HG02885 (cell line): ENCODE measurements at regions not wholly inside any gene's neighbourhood (a gene's known extent, or its start where the extent isn't known, plus 50 kb on each side); places are given as distances from the start of the nearest gene placed in this dataset.
"Not testable (repeated sequence)": the region's sequence is repeated elsewhere in the genome, so short reads cannot be mapped to it uniquely, and the experiment has no call there.

ENCODE experiments used
- ATAC-seq: cut with Tn5 transposase; IDR thresholded peaks from one replicate; pipeline ENCODE4 v1.9.1; 2021; ENCODE audit warnings: mild to moderate bottlenecking; ENCODE audit not compliant: unreplicated experiment, poor library complexity

DNA sequence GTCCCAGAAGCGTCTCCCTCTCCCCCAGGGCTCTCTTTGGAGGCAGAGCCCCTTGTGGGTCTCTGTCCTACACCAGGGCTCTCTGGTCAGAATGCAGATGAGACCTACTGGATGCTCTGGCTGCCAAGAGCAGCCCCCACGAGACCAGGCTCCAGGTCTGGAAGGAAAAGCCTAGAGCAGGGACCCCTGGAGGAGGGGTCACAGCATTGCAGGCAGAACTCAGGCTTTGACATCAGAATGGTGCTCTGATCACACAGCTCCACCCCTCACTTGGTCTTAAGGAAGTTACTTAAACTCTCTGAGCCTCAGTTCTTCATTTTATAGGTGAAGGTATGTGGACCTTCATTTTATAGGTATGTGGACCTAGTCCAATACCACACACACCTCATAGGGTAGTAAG, 83.1 kb downstream of the ARL6IP4 start:
- ATAC-seq = peak; percentile 49

DNA sequence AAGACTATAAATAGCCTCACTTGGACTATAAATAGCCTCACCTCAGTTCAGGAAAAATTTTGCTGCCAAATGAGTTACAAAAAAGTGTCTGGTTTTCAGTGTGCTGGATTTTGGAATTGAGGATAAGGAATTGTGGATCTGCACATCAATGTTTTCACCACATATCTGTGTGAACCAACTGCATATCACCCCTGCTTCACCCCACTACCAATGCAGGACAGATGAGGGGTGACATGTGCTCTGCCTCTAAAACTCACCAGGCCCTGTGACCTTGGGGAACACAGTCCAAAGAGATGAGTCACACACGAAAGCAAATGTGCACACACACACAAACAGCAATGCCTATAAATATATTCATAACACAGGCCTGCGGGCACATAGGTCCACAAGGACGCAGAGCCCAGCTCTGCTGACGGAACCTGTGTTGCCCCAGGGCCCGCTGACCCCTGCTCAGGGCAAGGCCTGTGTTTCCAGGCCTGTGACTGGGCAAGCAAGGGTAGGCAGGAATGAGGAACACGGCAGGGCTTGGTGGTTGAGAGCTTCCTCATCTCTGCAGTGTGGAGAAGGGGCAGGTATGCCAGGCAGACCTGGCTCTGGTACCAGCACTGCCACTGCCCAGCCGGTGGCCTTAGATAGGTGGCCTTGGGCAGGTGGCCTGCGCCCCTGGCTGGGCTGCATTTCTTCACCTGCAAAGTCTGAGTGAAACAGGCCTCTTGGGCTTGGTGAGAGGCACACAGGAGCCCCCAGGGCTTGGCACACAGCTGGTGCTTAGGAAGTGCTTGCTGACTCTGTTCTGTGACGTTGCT, 82.4 kb downstream of the ARL6IP4 start:
- ATAC-seq = peak; percentile 4

DNA sequence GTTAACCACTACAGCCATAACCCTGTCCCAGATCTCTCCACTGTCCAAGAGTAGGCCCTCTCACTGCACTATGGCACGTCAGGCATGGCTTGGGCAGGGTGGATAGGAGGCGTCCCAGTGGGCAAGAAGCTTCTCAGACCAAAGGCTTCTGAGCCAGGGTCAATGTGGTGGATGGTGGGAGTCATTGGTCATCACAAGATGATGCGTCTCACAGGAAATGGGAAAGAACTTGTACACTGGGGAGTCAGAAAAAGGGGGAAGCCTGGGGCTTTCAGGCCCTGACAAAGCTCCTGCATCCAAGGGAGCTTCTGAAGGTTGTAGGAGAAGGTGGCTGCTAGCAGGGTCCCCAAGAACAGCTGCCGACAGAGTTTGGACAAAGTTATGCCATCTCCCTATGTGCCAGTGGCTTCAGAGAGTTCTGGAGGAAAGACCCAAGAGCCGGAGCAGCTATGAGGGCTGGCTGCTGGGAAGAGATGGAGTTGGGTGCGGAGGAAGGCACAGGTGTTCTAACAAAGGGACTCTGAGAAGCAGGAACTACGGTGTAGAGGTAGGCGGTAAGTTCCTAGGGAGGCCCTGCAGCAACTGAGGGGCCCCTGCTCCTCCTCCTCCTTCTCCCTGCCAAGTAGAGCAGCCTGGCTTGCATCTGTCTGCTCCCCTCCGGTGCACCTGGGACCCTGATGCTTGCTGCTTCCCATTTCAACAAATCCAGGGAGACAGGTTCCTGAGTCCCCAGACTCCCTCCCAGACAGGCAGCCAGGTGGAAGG, 81.1 kb downstream of the ARL6IP4 start:
- ATAC-seq = no peak

DNA sequence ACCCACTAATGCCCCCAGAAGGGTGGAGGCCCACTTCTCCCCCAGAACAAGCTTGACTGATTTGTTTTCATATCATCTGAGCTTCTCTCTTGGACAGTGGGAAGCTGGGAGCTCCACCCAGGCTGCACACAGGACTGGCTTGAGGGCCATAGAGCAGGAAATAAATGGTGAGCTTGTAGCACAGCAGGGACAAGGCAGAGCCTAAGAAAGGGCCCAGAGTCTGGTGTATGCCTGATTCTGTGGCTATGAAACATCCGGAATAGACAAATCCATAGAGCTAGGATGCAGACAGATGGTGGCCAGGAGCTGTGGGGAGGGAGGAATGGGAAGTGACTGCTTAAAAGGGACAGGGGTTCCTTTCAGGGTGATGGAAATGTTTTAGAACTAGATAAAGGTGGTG, 79.0 kb downstream of the ARL6IP4 start:
- no peak for ATAC-seq

DNA sequence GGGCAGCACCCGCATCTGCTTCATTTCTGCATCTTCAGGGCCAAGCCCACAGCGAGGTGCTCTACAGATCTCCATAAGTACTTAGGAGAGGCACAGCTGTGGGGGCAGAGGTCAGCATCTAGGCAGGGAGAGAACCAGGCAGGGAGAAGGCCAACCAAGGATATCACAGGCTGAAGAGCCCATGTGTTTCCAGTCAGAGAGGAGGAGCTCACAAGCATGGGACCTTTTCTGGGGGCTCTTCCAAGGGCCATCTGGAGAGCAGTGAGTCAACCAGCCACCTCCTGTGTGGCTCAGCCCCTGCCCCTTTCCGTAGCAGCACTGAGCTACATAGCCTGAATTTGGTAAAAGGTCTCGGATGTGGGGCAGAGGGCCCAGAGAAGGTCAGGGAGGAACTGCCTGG, 78.5 kb downstream of the ARL6IP4 start:
- ATAC-seq = no peak

DNA sequence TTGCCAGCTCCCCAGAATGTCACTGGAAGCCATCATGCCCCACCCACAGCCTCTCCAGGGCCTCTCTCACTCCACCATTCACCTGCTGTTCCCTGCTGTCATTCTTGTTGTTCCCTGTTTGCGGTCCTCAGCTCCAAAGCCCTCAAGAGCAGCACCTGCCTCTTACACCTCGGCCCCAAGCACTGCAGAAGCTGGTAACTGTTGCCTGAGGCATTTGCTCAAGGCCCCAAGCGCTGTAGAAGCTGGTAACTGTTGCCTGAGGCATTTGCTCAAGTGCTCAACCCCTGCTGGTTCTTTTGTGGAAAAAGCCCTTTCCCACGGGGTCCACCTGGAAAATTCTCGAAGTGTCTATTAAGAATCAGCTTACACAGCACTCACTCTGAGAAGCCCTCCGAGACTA, 78.0 kb downstream of the ARL6IP4 start:
- ATAC-seq = no peak

DNA sequence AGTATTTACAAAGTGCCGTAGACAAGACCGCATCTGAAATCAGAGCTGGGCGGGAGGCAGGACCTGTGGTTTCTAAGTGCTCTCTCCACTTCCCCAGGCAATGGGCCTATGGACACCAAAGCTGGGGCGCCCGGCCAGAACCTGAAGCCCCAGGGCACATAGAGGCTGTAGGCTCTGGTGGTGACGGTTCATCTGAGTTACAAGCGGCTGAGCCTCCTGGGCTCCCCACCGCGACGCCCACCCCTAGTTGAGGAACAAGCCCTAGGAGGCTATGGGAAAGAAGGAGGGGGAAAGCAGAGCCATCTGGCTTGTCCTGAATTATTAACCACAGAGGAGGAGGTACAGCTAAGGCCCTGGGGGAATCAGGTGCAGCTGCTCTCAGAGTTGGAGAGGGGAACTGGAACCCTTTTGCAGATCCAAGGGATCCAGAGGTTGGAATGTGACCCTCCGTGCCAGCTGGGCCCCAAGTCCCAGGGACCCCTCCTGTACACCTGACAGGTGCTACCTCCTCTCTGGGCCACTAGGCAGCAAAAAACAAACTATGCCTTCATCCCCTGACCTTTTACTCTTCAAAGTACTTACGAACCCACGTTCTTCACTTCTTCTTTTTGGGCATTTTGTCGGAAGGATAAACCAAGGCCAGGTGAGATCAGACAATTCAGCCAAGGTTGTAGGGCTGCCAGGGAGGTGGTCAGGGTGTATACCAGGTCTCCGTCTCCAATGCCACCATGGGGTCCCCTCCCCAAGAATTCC, 77.2 kb downstream of the ARL6IP4 start:
- no peak for ATAC-seq

DNA sequence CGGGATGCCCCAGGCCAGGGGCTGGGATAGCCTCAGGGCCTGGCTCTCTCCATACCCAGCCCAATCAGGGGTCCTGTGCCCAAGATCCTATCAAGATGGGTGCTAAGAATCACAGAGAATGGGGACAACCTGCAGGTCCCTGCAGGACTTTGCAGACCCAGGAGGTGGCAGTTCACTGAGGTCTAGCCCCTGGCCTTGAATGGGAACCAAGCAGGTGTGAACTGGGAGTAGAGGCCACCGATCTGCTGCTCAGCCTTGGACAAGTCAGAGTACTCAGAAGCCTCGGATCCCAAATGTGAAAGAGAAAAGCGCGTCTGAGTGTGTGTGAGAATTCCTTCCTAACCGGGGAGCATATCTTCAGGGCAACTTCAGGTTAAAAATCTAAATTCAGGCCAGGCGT, 76.2 kb downstream of the ARL6IP4 start:
- ATAC-seq = no peak

DNA sequence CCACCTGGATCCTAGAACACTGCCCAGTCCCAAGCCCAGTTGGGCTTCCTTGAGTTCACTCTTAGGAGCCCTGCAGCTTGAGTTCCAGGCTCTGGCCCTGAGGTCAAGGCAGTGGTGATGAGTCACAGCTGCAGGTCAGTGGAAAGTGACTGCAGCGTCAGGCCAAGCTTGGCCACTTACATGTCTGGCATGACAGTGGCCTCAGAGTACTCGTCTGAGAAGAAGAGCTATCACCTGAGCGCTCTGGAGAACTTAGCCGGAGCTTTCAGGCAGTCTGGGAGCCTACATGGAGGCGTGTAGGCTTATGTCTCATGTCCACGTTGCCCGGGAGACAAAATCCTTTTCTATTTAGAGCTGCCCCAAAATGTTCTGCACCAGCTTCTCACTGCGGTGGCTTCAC, 75.6 kb downstream of the ARL6IP4 start:
- no peak for ATAC-seq

DNA sequence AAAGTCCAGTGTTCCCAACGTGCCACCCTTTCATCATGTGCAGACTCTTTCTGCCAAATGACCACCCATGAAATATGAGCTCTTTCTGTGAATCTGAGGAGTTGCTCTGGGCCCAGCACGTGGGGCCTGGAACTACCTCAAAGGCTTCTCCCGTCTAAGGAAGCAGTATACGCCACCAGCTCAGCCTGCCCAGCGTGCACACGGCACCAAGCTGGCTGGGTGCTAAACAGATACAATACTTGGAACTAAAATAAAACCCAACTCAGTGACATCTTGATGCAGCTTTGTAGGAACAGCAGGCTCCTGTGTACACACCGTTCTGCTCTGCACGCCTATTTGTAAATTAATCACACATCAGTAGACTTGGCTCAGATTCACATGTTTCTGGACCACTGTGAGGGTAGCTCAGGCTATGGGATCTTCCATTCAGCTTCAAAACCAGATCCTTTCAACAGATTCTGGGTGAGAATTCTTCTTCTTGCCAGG, 74.8 kb downstream of the ARL6IP4 start:
- no peak for ATAC-seq

DNA sequence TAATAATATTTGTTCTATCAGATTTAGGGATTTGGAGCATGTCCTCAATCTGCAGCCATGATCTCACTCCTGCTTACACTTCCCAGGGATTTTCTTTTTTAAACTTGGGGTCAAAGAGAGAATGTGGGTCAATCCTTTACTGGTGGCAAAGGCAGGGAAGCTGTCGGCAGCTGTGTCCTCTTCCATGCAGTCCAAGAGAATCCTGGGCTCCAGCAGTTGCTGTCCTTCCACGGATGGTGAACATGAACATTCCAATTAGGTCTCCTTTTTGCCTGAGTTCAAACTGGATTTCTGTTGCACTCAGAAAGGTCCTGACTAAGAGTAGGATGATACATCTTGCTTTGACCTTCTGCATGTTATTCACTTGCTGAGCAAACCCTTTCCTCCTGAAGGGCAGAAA, 73.9 kb downstream of the ARL6IP4 start:
- ATAC-seq = no peak

DNA sequence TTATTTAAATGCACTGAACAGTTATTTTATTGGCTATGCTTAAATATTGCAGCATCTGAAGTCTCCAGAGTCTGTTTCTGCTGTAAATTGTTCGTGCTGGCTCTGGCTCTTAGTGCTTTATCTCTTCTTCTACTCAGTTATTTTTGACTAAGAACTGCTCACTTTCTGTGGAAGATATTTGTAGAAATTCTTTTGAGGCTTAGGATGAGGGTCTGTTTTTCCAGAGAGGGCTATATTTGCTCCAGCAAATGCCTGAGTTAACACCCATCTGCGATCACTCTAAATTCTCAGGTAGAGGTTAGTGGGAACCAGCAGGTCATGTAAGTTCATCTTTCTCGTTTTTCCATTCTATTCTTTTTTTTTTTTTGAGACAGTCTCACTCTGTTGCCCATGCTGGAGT, 71.1 kb downstream of the ARL6IP4 start:
- ATAC-seq = no peak

DNA sequence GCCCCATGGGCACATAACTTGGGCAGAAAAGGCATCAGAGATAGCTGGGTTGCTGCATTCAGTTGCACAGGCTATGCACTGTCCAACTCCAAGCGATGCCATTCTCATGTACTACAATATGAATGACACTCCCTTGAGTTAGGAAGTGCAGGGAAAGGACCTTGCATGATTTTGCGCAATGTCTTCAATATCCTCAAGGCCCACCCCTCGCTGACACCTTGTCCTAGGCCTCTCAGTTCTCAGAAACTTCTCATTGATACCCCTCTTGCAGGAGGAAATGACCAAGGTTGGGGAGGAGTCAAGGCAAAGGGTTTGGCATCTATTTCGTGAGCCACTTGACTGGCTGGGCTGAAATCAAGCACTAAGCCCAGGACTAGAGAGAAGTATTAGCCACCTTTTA, 70.4 kb downstream of the ARL6IP4 start:
- ATAC-seq = no peak

DNA sequence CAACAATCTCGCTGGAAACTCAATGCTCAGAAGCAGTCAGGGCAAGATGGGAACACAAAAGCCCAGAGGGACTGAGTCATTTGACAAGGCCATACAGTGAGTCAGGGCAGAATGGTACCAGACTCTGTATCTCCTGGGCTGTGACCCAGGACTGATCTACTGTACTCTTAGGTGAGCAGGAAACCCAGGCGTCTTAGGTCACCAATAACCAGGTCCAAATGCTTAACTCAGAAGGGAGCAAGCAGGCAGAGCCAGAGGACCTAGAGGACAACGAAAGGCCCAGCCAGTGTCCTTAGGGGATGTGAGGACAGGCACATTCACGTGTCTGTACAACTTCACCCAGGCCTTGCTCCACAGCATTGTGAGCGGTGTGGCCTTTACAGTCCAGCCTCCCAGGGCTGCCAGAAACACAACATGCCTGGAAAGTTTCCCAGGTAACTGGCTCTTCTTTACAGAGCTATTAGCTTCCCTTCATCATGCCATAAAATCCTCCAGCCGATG, 69.9 kb downstream of the ARL6IP4 start:
- ATAC-seq = no peak

DNA sequence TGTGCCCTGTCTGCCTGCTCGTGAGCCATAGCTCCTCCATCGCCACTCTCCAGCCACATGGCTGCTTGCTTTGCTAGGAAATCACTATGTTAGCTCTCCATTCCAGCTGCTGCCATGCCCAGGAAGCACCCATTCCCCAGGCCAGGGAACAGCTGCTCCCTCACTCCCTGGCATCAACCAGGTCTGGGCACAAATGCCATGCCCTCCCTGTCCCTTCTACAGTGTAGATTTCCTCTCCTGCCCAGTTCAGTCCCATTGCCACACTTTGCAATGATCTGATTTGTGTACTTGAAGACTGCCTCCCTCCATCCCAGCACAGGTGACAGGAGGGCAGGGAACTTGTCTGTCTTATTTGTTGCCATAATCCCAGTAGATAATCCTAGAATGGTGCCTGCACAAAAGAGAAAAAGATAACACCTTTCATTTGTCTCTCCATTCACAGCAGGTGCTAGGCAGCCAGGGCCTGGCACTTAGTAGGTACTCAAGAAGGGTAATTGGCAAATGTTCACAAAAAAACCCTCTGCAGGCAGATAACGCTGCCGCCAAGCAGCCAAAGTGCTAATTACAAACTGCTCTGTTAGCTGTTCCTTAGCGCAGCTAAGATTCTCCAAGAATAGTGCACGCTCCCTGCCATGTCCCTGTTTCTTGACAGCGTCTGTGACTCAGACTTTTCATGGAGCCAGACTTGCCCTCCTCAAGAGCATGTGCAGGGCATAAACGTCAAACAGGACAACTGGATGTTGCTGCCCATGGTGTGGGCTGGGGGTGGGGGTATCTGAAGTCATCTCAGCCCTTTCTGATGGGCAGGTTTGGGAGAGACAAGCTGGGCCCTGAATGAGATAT, 69.1 kb downstream of the ARL6IP4 start:
- no peak for ATAC-seq

DNA sequence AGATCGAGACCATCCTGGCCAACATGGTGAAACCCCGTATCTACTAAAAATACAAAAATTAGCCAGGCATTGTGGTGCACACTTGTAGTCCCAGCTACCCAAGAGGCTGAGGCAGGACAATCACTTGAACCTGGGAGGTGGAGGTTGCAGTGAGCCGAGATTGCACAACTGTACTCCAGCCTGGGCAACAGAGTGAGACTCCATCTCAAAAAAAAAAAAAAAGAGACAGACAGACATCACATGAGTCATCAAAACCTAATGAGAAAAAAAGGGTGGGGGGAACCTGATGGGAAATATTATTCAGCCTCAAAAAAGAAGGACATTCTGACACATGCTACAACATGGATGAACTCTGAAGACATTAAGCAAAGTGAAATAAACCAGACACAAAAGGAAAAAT, 67.4 kb downstream of the ARL6IP4 start:
- not testable (repeated sequence) for ATAC-seq

DNA sequence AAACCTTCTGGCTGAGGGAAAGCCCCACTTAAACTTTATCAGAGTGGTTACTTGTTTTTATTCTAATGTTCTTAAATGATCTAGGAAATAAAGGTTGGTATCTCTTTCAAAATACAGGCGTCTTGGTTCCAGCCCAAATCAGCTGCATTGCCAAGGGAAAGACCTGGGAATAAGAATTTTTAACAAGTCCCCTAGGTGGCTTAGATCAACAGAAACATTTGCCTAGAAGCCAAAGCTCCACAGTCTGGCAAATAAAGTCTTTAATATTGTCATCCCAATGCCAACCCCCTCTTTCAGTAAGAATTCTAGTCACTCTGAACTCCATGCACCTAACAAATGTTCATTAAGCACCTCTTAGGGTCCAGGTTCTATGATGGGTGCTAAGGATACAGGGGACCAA, 66.8 kb downstream of the ARL6IP4 start:
- no peak for ATAC-seq

DNA sequence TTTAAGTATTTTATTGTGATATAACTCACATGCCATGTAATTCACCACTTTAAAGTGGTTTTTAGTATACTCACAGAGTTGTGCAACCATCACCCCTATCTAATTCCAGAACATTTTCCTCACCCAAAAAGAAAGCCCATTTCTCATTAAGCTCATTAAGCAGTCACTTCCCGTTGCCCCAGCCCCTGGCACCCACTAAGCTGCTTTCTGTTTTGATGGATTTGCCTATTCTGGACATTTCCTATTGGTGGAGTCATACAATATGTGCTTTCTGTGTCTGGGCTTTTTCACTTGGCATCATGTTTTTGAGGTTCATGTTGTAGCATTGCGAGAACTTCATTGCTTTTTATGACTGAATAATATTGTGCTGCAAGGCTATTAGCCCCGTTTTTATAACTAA, 66.0 kb downstream of the ARL6IP4 start:
- ATAC-seq = no peak

DNA sequence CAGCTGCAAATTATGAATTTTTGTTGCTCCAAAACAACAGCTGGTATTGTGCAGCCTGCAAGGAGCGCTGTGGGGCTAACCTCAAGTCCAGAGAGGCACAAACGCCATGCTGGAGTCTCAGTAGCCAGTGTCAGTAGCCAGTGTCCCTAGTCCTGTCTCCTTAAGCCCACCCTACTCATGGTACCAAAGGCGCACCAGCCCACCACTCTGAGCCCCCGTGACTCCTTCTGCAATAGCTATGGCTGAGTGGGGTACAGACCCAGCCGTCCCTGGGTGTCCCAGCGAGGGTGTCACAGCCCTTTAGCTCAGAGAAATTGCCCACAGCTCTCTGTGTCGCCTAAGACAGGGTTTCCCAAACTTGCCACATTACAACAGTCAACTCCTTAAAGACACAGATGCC, 65.2 kb downstream of the ARL6IP4 start:
- no peak for ATAC-seq

DNA sequence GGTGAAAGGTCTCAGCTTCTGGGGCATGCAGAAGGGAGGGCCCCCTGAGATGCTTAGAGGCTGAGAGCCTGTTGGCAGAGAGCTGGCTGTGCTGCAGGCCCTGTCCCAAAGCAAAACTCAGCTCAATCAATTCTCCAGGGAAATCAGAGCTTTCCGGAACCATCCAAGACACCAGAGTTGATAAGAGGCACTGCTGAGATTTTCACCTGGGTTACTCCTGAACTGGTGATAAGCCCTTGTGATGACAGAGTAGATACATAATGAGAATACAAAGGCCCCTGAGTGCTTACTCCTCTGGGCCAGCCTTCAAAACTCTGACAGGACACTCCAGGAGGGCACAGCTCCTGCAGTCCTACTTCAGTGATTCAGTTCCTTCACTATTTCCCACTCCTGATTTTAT, 63.9 kb downstream of the ARL6IP4 start:
- no peak for ATAC-seq
